ENCODE measurements at regions not wholly inside any gene's neighbourhood (a gene's known extent, or its start where the extent isn't known, plus 50 kb on each side); places are given as distances from the start of the nearest gene placed in this dataset.
"Not testable (repeated sequence)": the region's sequence is repeated elsewhere in the genome, so short reads cannot be mapped to it uniquely, and the experiment has no call there.

DNA sequence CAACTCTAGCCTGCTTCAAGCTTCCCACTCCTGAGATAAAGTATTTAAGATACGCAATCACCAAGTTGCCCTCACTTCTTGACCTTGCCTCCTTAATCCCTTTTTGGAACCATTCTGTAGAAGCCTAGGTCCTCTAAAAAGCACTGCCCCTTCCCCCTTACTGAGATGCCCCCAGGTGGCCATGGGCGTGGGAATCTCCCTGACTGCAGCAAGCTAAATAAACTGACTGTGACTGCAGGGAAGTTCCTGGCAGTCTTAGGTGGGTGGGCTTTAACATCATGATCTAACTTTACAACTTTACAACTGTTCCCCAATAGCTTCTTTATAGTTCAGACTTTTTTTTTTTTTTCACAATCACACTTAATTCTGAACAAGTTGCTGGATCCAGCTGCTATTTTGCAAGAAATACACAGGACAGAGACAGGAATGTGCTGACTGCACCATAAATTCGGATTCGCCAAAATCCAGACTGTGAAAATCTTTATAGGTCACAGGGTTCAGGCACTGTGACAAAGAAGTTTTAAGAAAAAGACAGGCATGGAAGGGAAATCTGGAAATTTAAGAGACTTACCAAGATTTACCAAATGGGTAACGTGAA is 344.2 kb upstream of the SULF2 start:
- no peak overlapping the region for H3K4me3 Mint-ChIP-seq
- no peaks in the 10 kb centered on the region for H3K4me1 Mint-ChIP-seq (ENCODE audit: low read depth)
- H3K9me3 Mint-ChIP-seq (ENCODE audit: low read depth), result no peaks in the 10 kb centered on the region
- H3K27ac Mint-ChIP-seq, result no peak overlapping the region
- H3K27me3 Mint-ChIP-seq, result peaks cover 3% of the 10 kb centered on the region
- no peaks in the 10 kb centered on the region for H3K36me3 Mint-ChIP-seq

DNA sequence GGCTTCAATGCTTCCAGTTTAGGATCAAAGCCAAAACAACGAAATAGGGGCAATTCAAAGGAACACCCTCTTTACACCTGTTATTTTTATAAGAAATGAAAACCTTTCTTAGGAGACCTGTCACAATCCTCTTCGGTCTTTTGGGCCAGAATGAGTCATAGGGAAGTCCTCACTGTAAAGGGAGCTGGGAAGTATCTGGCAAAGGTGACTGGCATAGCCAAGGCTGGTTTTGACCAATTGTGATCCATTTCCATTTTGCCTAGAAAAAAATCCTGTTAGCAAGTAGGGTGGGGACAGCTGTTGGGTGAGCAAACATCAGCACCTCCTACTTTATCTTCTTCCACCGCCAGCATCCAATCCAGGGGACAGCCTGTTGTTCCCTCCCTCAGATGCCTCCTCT is 343.2 kb upstream of the SULF2 start:
- Mint-ChIP-seq H3K36me3 (no peaks in the 10 kb centered on the region), H3K9me3 (ENCODE audit: low read depth) (no peaks in the 10 kb centered on the region), H3K4me3 (no peak overlapping the region)

DNA sequence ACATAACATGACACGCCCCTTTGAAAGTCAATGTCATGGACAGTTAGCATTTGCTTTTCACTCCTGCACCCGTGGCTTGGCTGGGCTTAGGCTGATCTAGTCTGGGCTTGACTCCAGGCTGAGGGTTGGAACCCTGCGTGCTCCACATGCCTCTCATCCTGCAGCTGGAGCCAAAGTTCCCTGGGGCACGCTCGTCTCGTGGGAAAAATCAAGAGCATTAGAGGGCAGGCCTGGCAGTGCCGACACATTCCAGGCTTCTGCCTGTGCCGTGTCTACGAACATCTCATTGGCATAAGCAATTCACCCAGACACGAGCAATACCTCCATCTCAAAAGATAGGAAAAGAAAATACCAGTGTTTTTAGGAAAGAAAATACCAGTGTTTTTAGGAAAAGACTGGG is 342.7 kb upstream of the SULF2 start:
- not testable (repeated sequence) for H3K27ac Mint-ChIP-seq; H3K36me3 Mint-ChIP-seq; H3K4me3 Mint-ChIP-seq; H3K9me3 Mint-ChIP-seq (ENCODE audit: low read depth); H3K27me3 Mint-ChIP-seq; H3K4me1 Mint-ChIP-seq (ENCODE audit: low read depth)

More for the DNA sequence above, 343.2 kb upstream of the SULF2 start:
- Mint-ChIP-seq H3K27me3 (peaks cover 3% of the 10 kb centered on the region), H3K4me1 (ENCODE audit: low read depth) (no peaks in the 10 kb centered on the region), H3K27ac (no peak overlapping the region)

GRCh38 chr20:48127133-48127532 is 341.9 kb upstream of the SULF2 start:
- not testable (repeated sequence) for H3K9me3 Mint-ChIP-seq (ENCODE audit: low read depth); H3K4me1 Mint-ChIP-seq (ENCODE audit: low read depth); H3K4me3 Mint-ChIP-seq; H3K27ac Mint-ChIP-seq; H3K27me3 Mint-ChIP-seq; H3K36me3 Mint-ChIP-seq

- H3K4me1 Mint-ChIP-seq (ENCODE audit: low read depth), result no peaks in the 10 kb centered on the region
- no peak overlapping the region for H3K27ac Mint-ChIP-seq
- H3K9me3 Mint-ChIP-seq (ENCODE audit: low read depth), result no peaks in the 10 kb centered on the region
- H3K27me3 Mint-ChIP-seq, result no peaks in the 10 kb centered on the region
- no peak overlapping the region for H3K4me3 Mint-ChIP-seq
- no peaks in the 10 kb centered on the region for H3K36me3 Mint-ChIP-seq
Observed at GRCh38 chr20:48126227-48126740, 341.0 kb upstream of the SULF2 start.

DNA sequence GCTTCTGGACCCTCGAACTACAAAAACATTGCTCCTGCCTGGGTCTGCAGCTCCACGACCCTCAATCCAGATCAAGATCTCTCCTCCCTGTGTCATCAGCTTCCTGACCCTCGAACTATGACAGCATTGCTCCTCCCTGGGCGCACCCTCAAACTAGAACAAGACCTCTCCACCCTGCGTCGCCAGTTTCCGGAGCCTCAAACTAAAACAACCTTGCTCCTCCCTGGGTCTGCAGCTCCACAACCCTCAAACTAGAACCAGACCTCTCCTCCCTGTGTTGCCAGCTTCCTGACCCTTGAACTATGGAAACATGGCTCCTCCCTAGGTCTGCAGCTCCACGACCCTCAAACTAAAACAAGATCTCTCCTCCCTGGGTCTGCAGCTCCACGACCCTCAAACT is 339.7 kb upstream of the SULF2 start:
- H3K4me1 Mint-ChIP-seq (ENCODE audit: low read depth), result no peaks in the 10 kb centered on the region
- no peaks in the 10 kb centered on the region for H3K27me3 Mint-ChIP-seq

DNA sequence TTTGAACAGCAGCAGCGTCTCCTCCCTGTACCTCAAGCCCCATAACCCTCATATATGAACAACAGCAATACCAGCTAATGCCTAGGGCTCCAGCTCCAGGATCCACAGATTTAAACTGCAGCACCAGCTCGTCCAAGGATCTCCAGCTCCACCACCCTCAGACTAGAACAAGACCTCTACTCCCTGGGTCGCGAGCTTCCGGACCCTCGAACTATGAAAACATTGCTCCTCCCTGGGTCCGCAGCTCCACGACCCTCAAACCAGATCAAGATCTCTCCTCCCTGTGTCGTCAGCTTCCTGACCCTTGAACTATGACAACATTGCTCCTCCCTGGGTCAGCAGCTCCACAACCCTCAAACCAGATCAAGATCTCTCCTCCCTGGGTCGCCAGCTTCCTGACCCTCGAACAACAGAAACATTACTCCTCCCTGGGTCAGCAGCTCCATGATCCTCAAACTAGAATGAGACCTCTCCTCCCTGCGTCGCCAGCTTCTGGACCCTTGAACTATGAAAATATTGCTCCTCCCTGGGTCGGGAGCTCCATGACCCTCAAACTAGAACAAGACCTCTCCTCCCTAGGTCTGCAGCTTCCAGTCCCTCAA is 339.0 kb upstream of the SULF2 start:
- Mint-ChIP-seq H3K9me3 (ENCODE audit: low read depth) (no peaks in the 10 kb centered on the region), H3K27me3 (no peaks in the 10 kb centered on the region), H3K36me3 (no peaks in the 10 kb centered on the region), H3K4me3 (no peak overlapping the region), H3K4me1 (ENCODE audit: low read depth) (no peaks in the 10 kb centered on the region), H3K27ac (no peak overlapping the region)

More for the DNA sequence above, 339.7 kb upstream of the SULF2 start:
- H3K9me3 Mint-ChIP-seq (ENCODE audit: low read depth), result no peaks in the 10 kb centered on the region
- no peak overlapping the region for H3K27ac Mint-ChIP-seq
- no peak overlapping the region for H3K4me3 Mint-ChIP-seq
- H3K36me3 Mint-ChIP-seq, result no peaks in the 10 kb centered on the region

DNA sequence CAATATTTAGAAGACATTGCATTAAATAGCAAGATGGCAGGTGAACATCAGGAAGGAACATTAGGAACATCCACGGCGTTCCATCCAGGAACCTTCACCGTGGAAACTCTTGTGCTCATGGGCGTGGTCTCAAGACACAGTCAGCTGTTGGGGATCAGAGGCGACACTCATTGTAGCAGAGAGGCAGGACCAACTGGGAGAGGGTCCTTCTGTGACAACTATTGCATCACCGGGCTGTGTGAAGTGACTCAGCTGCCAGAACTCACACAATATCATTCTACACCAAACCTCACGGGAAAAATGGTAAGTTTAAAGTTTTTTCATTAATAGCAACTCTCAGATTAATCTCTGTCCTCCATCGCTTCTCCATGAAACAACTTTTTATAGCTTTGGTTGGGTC is 334.8 kb upstream of the SULF2 start:
- Mint-ChIP-seq H3K9me3 (ENCODE audit: low read depth) (no peaks in the 10 kb centered on the region), H3K4me1 (ENCODE audit: low read depth) (no peaks in the 10 kb centered on the region), H3K4me3 (no peak overlapping the region), H3K27ac (no peak overlapping the region), H3K27me3 (peaks cover 6% of the 10 kb centered on the region), H3K36me3 (no peaks in the 10 kb centered on the region)

- not testable (repeated sequence) for H3K27ac Mint-ChIP-seq; H3K36me3 Mint-ChIP-seq; H3K4me3 Mint-ChIP-seq; H3K9me3 Mint-ChIP-seq (ENCODE audit: low read depth); H3K4me1 Mint-ChIP-seq (ENCODE audit: low read depth); H3K27me3 Mint-ChIP-seq
Observed at GRCh38 chr20:48119389-48119788, 334.1 kb upstream of the SULF2 start.

GRCh38 chr20:48115502-48115901 is 330.2 kb upstream of the SULF2 start:
- Mint-ChIP-seq H3K27me3 (peaks cover 11% of the 10 kb centered on the region), H3K4me1 (ENCODE audit: low read depth) (no peaks in the 10 kb centered on the region), H3K9me3 (ENCODE audit: low read depth) (no peaks in the 10 kb centered on the region), H3K27ac (no peak overlapping the region), H3K36me3 (no peaks in the 10 kb centered on the region), H3K4me3 (no peak overlapping the region)

- Mint-ChIP-seq H3K4me3 (no peak overlapping the region), H3K27ac (no peak overlapping the region), H3K27me3 (peaks cover 4% of the 10 kb centered on the region), H3K36me3 (no peaks in the 10 kb centered on the region), H3K9me3 (ENCODE audit: low read depth) (no peaks in the 10 kb centered on the region), H3K4me1 (ENCODE audit: low read depth) (no peaks in the 10 kb centered on the region)
Observed at GRCh38 chr20:48107560-48107959, 322.3 kb upstream of the SULF2 start.

DNA sequence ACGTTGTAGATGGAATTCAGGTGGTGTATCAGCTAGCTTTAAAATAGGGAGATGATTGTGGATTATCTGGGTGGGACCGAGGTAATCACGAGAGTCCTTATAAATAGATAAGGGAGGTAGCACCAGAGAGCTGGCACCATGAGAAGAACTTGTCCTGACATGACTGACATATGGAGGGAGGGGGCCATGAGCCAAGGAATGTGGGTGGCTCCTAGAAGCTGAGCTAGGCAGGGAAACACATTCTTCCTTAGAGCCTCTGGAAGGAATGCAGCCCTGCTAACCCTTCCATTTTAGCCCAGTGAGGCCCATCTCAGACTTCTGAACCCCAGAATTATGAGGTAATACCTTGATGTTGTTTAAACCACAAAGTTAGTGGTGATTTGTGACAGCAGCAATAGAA is 321.1 kb upstream of the SULF2 start:
- Mint-ChIP-seq H3K9me3 (ENCODE audit: low read depth) (no peaks in the 10 kb centered on the region), H3K4me1 (ENCODE audit: low read depth) (no peaks in the 10 kb centered on the region), H3K27ac (no peak overlapping the region), H3K27me3 (peaks cover 4% of the 10 kb centered on the region), H3K36me3 (no peaks in the 10 kb centered on the region), H3K4me3 (no peak overlapping the region)

DNA sequence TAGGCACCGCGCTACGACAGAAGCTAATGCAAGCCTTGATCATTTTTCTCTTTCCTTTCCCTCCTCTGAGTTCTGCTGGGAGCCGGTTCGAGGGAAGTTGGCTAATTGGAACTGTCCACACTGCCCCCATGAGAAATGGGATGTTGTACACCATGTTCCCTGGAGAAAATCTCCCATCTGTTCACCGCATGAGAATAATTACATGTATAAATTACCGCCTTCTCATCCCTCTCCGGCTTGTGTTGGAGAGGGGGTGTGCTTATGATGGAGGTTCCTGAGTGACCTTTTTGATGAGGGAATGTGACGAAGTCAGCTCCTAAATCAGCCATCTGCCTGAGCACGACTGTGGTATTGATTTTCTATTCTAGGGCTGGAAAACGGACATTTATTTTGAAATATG is 320.2 kb upstream of the SULF2 start:
- Mint-ChIP-seq H3K4me1 (ENCODE audit: low read depth) (no peaks in the 10 kb centered on the region), H3K36me3 (no peaks in the 10 kb centered on the region), H3K4me3 (no peak overlapping the region), H3K9me3 (ENCODE audit: low read depth) (no peaks in the 10 kb centered on the region), H3K27me3 (peaks cover 1% of the 10 kb centered on the region), H3K27ac (no peak overlapping the region)

GRCh38 chr20:48102931-48103660 is 317.8 kb upstream of the SULF2 start:
- Mint-ChIP-seq H3K27me3 (peaks cover 1% of the 10 kb centered on the region), H3K9me3 (ENCODE audit: low read depth) (no peaks in the 10 kb centered on the region), H3K36me3 (no peaks in the 10 kb centered on the region), H3K4me1 (ENCODE audit: low read depth) (no peaks in the 10 kb centered on the region), H3K4me3 (no peak overlapping the region), H3K27ac (no peak overlapping the region)

DNA sequence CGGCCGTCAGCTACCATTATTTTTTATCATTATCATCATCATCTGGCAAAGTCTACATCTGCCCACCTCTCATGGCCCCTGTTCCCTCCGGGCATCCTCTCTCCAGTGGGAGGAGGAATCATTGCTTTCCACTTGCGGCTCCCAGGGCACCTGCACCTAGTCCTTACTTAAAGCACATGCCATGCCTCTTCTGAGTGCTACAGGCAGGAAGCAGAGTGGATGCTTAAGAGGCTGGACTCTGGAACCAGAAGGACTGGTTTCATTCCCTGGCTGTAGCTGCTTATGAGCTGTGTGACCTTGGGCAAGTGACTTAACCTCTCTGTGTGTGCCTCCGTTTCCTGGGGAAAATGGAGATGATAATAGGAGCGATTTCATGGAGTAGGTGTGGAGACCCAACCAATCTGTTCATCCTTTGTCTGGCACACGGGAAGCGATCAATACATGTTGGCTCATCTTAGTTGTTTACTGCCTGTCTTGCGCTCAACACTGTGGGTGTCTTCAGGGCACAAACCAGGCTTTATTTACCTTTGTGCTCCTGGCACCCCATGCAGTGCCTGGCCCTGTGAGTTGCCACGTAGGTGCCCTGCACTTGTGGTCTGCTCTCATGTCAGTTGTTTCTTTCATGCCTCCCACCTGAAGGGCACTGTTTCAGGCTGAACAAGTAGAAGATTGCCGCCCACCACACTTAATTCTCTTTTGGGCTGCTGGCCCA is 317.0 kb upstream of the SULF2 start:
- Mint-ChIP-seq H3K4me1 (ENCODE audit: low read depth) (no peaks in the 10 kb centered on the region), H3K27ac (no peak overlapping the region), H3K4me3 (no peak overlapping the region), H3K27me3 (peaks cover 1% of the 10 kb centered on the region), H3K36me3 (no peaks in the 10 kb centered on the region), H3K9me3 (ENCODE audit: low read depth) (no peaks in the 10 kb centered on the region)

Data from activated naive CD8-positive, alpha-beta T cell (primary cell).